ENCODE measurements at regions not wholly inside any gene's neighbourhood (a gene's known extent, or its start where the extent isn't known, plus 50 kb on each side); places are given as distances from the start of the nearest gene placed in this dataset.

- H3K27me3 ChIP-seq (ENCODE audit: low read depth, low read length): peaks cover 3% of the 10 kb centered on the region; the same call in 1 of the 2 replicates
- no peaks in the 10 kb centered on the region for H4K20me1 ChIP-seq (ENCODE audit: insufficient read depth, low read length)
- no peak overlapping the region for H3K4me3 ChIP-seq (ENCODE audit: low read length)
- H3K27ac ChIP-seq (ENCODE audit: low read length): no peak overlapping the region
- H3K9me3 ChIP-seq (ENCODE audit: insufficient read depth, low read length): no peaks in the 10 kb centered on the region
- no peaks in the 10 kb centered on the region for H3K79me2 ChIP-seq (ENCODE audit: low read length)
- H3K4me2 ChIP-seq (ENCODE audit: low read length): no peak overlapping the region
- no peak overlapping the region for H2AFZ ChIP-seq (ENCODE audit: low read depth, low read length)
- TF ChIP-seq CTCF (IDR thresholded peaks at IDR 0.05; ENCODE audit: low read depth, low read length) (no peak), EZH2phosphoT487 (IDR thresholded peaks at IDR 0.05; ENCODE audit: low read depth) (no peak)
- H3K4me1 ChIP-seq (ENCODE audit: low read length): peaks cover 15% of the 10 kb centered on the region
- no peaks in the 10 kb centered on the region for H3K36me3 ChIP-seq (replicated peaks; ENCODE audit: low read depth, low read length)
- H3K9ac ChIP-seq (ENCODE audit: low read length): no peak overlapping the region
Measured at GRCh38 chr7:98707076-98707475, 90.0 kb downstream of the NPTX2 start.

DNA sequence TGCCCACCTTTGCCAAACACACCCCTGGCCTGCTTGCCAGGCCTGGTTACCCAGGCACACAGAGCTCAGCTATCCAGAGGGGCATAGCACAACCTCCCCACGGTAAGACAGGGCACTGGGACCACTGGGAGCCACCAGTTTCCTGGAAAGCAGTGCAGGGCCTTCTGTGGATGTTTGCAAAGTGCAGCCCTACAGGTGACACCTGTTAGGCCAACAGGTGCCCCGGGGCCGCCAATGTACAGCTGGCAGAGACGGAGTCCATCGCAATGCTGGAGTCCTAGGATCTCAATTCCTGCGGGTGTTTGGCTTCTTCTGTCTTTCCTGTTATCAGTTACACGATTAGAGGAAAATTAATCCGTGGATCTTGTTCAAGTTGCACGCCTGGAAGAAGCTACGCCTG lies 94.9 kb downstream of the NPTX2 start:
- Histone ChIP-seq H3K79me2 (ENCODE audit: low read length) (no peaks in the 10 kb centered on the region), H3K4me2 (ENCODE audit: low read length) (no peak overlapping the region), H3K36me3 (replicated peaks; ENCODE audit: low read depth, low read length) (no peaks in the 10 kb centered on the region), H3K4me1 (ENCODE audit: low read length) (0 out of 2 replicates have a peak, but pooled peaks cover 4% of the 10 kb centered on the region), H3K27me3 (ENCODE audit: low read depth, low read length) (peaks cover 19% of the 10 kb centered on the region), H3K4me3 (ENCODE audit: low read length) (no peak overlapping the region), H4K20me1 (ENCODE audit: insufficient read depth, low read length) (no peaks in the 10 kb centered on the region), H2AFZ (ENCODE audit: low read depth, low read length) (no peak overlapping the region), H3K9me3 (ENCODE audit: insufficient read depth, low read length) (no peaks in the 10 kb centered on the region), H3K9ac (ENCODE audit: low read length) (no peak overlapping the region), H3K27ac (ENCODE audit: low read length) (no peak overlapping the region)
- TF ChIP-seq EZH2phosphoT487 (IDR thresholded peaks at IDR 0.05; ENCODE audit: low read depth): no peak
- no peak for TF ChIP-seq CTCF (IDR thresholded peaks at IDR 0.05; ENCODE audit: low read depth, low read length)

DNA sequence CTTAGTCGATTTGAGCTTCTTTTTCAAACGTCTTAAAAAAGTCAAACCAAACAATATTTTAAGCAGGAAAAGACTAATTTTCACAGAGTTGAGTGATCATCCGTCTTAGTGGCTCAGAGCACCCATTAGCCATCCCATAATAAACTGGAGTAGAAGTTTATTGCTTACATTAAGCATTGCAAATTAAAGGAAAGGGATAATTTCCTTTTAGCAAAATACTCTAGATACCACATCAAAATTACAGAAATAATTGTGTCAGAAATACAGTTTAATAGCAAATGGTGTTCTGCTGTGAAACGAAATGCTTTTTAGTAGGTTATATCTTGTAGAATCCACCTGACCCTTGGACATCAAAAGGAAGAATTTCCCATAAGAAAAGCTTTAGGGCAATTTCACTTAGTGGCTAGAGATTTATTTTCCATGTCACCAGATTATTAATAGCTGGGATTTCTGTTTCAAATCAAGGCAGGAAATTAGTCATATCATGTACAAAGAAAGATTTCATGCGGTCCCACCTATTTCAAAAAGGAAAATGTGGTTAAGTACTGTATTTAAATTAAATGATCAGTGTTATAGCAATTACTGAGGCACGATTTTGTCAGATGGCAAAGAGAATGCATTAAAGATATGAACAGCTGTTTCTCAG lies 96.2 kb downstream of the NPTX2 start:
- no peak overlapping the region for H2AFZ ChIP-seq (ENCODE audit: low read depth, low read length)
- H3K27ac ChIP-seq (ENCODE audit: low read length): no peak overlapping the region
- H3K9me3 ChIP-seq (ENCODE audit: insufficient read depth, low read length): no peaks in the 10 kb centered on the region
- no peak overlapping the region for H3K4me2 ChIP-seq (ENCODE audit: low read length)
- TF ChIP-seq EZH2phosphoT487 (IDR thresholded peaks at IDR 0.05; ENCODE audit: low read depth) (no peak), CTCF (IDR thresholded peaks at IDR 0.05; ENCODE audit: low read depth, low read length) (no peak)
- H3K36me3 ChIP-seq (replicated peaks; ENCODE audit: low read depth, low read length): no peaks in the 10 kb centered on the region
- no peaks in the 10 kb centered on the region for H3K79me2 ChIP-seq (ENCODE audit: low read length)
- no peak overlapping the region for H3K9ac ChIP-seq (ENCODE audit: low read length)
- H3K4me3 ChIP-seq (ENCODE audit: low read length): no peak overlapping the region
- 0 out of 2 replicates have a peak, but pooled peaks cover 4% of the 10 kb centered on the region for H3K4me1 ChIP-seq (ENCODE audit: low read length)
- no peaks in the 10 kb centered on the region for H4K20me1 ChIP-seq (ENCODE audit: insufficient read depth, low read length)
- peaks cover 19% of the 10 kb centered on the region for H3K27me3 ChIP-seq (ENCODE audit: low read depth, low read length)

GRCh38 chr7:98719396-98719795 lies 102.3 kb downstream of the NPTX2 start:
- Histone ChIP-seq H3K9me3 (ENCODE audit: insufficient read depth, low read length) (no peaks in the 10 kb centered on the region), H3K27me3 (ENCODE audit: low read depth, low read length) (peaks cover 2% of the 10 kb centered on the region; the same call in 1 of the 2 replicates), H3K36me3 (replicated peaks; ENCODE audit: low read depth, low read length) (no peaks in the 10 kb centered on the region), H3K9ac (ENCODE audit: low read length) (no peak overlapping the region), H3K79me2 (ENCODE audit: low read length) (no peaks in the 10 kb centered on the region), H3K4me3 (ENCODE audit: low read length) (no peak overlapping the region), H4K20me1 (ENCODE audit: insufficient read depth, low read length) (no peaks in the 10 kb centered on the region), H2AFZ (ENCODE audit: low read depth, low read length) (no peak overlapping the region), H3K4me1 (ENCODE audit: low read length) (no peaks in the 10 kb centered on the region), H3K27ac (ENCODE audit: low read length) (no peak overlapping the region), H3K4me2 (ENCODE audit: low read length) (no peak overlapping the region)
- no peak for TF ChIP-seq EZH2phosphoT487 (IDR thresholded peaks at IDR 0.05; ENCODE audit: low read depth)
- TF ChIP-seq CTCF (IDR thresholded peaks at IDR 0.05; ENCODE audit: low read depth, low read length): no peak
